ENCODE measurements at regions not wholly inside any gene's neighbourhood (a gene's known extent, or its start where the extent isn't known, plus 50 kb on each side); places are given as distances from the start of the nearest gene placed in this dataset.

DNA sequence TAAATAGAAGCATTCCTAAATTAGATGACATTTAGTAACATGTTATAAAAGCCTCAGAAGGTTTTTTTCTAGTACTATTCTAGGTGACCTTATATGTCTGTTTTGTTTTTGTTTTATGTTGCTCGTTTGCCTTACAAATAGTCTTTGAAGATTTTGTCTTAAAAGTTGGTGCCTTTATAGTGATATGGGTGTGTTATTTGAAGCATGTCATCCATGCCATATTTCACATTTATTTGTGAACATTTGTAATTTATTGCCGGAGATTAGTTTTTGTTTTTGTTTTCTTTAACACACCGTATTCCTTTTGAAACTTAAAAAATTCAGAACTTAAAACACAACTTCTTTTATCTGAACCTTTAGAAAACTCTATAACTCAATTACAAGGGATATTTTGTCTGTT is 422.8 kb upstream of the PCDH9 start:
- Mint-ChIP-seq H3K27me3 (no peaks in the 10 kb centered on the region), H3K36me3 (ENCODE audit: insufficient read depth) (no peaks in the 10 kb centered on the region), H3K27ac (no peak overlapping the region), H3K4me3 (ENCODE audit: low read depth) (no peak overlapping the region), H3K9me3 (ENCODE audit: low read depth) (no peaks in the 10 kb centered on the region), H3K4me1 (ENCODE audit: low read depth) (peaks cover 2% of the 10 kb centered on the region)
- no peak for DNase-seq (ENCODE audit: low spot score, unreplicated experiment)
- TF ChIP-seq, protein P1, sequence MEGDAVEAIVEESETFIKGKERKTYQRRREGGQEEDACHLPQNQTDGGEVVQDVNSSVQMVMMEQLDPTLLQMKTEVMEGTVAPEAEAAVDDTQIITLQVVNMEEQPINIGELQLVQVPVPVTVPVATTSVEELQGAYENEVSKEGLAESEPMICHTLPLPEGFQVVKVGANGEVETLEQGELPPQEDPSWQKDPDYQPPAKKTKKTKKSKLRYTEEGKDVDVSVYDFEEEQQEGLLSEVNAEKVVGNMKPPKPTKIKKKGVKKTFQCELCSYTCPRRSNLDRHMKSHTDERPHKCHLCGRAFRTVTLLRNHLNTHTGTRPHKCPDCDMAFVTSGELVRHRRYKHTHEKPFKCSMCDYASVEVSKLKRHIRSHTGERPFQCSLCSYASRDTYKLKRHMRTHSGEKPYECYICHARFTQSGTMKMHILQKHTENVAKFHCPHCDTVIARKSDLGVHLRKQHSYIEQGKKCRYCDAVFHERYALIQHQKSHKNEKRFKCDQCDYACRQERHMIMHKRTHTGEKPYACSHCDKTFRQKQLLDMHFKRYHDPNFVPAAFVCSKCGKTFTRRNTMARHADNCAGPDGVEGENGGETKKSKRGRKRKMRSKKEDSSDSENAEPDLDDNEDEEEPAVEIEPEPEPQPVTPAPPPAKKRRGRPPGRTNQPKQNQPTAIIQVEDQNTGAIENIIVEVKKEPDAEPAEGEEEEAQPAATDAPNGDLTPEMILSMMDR (IDR thresholded peaks at IDR 0.05; ENCODE audit: unreplicated experiment): no peak

DNA sequence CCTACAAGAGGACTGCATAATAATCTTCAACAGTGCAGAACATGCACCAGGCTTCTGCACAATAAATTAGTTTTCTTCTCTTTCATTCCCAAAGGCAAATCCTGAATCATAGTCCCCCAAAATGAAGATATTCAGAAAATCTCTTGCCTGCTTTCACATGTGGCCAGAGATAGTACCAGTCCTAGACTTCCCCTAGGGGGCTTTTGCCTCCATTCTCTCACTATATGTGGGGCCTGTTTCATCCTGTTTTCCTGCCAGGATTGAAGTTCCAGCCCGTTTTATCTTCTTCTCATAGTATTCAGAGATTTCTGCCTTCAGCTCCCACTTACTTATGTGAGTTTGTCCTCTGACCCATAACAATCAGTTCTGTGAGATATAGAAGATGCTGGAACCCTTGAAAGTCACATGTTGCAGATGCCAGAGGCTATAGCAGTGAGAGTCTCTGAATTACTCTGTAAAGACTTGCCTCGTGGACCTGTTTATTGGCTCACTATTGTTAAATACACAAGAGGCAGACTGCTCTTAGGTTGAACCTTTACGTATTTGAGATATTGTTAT is 421.9 kb upstream of the PCDH9 start:
- no peak overlapping the region for H3K27ac Mint-ChIP-seq
- no peak overlapping the region for H3K4me3 Mint-ChIP-seq (ENCODE audit: low read depth)

DNA sequence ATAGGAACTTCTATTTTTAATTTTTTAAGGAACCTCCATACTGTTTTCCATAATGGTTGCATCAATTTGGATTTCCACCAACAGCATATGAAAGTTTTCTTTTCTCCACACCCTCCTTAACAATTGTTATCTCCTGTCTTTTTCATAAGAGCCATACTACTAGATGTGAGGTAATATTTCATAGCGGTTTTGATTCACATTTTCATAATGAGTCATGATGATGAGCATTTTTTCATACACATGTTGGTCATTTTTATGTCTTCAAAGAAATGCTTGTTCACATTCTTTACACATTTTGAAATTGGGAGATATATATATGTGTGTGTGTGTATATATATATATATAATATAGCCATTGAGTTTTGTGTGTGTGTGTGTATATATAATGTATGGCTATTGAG is 420.3 kb upstream of the PCDH9 start:
- Mint-ChIP-seq H3K27me3 (no peaks in the 10 kb centered on the region), H3K27ac (no peak overlapping the region), H3K9me3 (ENCODE audit: low read depth) (no peaks in the 10 kb centered on the region), H3K4me1 (ENCODE audit: low read depth) (no peaks in the 10 kb centered on the region), H3K4me3 (ENCODE audit: low read depth) (no peak overlapping the region), H3K36me3 (ENCODE audit: insufficient read depth) (no peaks in the 10 kb centered on the region)
- TF ChIP-seq, protein P1 (IDR thresholded peaks at IDR 0.05; ENCODE audit: unreplicated experiment): no peak
- DNase-seq (ENCODE audit: low spot score, unreplicated experiment): no peak

More for the DNA sequence above, 421.9 kb upstream of the PCDH9 start:
- Mint-ChIP-seq H3K36me3 (ENCODE audit: insufficient read depth) (no peaks in the 10 kb centered on the region), H3K4me1 (ENCODE audit: low read depth) (peaks cover 2% of the 10 kb centered on the region), H3K27me3 (no peaks in the 10 kb centered on the region), H3K9me3 (ENCODE audit: low read depth) (no peaks in the 10 kb centered on the region)
- no peak for DNase-seq (ENCODE audit: low spot score, unreplicated experiment)
- TF ChIP-seq, protein P1 (IDR thresholded peaks at IDR 0.05; ENCODE audit: unreplicated experiment): no peak

DNA sequence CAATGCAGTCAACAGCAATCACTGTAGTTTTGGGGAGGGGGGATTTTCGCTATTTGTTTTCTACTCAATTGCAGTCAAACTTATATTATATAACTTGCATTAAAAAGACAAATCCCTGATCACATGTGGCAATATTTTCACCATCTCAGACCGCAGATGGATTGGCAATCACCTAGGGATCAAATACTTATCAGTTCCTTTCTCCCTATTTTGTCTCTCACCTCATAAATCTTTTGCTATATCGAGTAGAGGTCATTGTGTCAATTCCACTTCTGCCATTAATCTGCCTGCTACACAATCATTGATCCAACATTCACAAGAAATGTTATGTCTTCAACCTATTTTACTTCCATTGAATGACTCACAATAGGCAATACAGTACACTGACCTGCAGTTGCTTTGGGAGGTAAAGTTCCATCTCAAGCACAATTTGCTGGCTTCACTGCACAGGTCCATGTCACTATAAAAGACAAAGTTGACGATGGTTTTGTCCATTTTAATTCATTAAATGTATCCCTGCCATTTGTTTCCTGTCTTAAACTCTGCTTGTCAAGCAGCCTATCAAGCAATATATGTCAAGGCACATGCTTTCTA is 415.8 kb upstream of the PCDH9 start:
- Mint-ChIP-seq H3K27ac (no peak overlapping the region), H3K4me3 (ENCODE audit: low read depth) (no peak overlapping the region), H3K36me3 (ENCODE audit: insufficient read depth) (no peaks in the 10 kb centered on the region), H3K27me3 (no peaks in the 10 kb centered on the region), H3K9me3 (ENCODE audit: low read depth) (no peaks in the 10 kb centered on the region), H3K4me1 (ENCODE audit: low read depth) (no peaks in the 10 kb centered on the region)
- TF ChIP-seq, protein P1 (IDR thresholded peaks at IDR 0.05; ENCODE audit: unreplicated experiment): no peak
- DNase-seq (ENCODE audit: low spot score, unreplicated experiment): no peak

DNA sequence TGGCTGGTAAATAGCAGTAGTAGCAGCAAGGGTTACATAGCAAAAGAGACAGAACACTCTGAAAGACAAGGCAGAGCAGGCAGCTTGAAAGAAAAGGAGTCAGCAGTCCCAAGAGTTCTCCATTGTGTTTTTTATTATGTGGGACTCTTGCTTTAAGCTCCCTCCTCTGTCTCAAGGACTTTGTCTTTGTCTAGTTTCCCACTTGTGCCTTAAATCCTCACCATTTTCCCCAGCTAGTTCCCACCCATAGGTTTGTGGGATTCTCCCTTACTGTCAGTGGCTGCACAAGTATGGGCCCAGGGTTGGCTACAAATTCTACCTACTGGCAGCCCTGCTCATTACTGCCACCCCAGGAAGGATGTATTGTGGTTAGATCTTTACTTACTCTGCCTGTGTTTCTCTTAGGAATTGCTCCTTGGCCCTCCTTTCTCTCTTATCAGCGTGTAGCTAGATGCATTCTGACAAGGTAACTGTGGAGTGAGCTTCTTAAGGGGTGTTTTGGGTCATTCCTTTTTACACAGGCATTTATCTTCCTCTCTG is 413.4 kb upstream of the PCDH9 start:
- no peaks in the 10 kb centered on the region for H3K36me3 Mint-ChIP-seq (ENCODE audit: insufficient read depth)

More for the DNA sequence above, 413.4 kb upstream of the PCDH9 start:
- no peak for DNase-seq (ENCODE audit: low spot score, unreplicated experiment)
- Mint-ChIP-seq H3K27me3 (no peaks in the 10 kb centered on the region), H3K27ac (no peak overlapping the region), H3K4me1 (ENCODE audit: low read depth) (no peaks in the 10 kb centered on the region), H3K4me3 (ENCODE audit: low read depth) (no peak overlapping the region), H3K9me3 (ENCODE audit: low read depth) (no peaks in the 10 kb centered on the region)
- TF ChIP-seq, protein P1 (IDR thresholded peaks at IDR 0.05; ENCODE audit: unreplicated experiment): peak; percentile 16

All from progenitor cell of endocrine pancreas (in vitro differentiated cells).